Suppressor macrophage (primary cell): ENCODE measurements at regions not wholly inside any gene's neighbourhood (a gene's known extent, or its start where the extent isn't known, plus 50 kb on each side); places are given as distances from the start of the nearest gene placed in this dataset.

Experiments
- DNase-seq, 4 experiments: peaks; one replicate each; pipeline ENCODE4 v3.0.0-alpha.2; 2020 to 2022

DNA sequence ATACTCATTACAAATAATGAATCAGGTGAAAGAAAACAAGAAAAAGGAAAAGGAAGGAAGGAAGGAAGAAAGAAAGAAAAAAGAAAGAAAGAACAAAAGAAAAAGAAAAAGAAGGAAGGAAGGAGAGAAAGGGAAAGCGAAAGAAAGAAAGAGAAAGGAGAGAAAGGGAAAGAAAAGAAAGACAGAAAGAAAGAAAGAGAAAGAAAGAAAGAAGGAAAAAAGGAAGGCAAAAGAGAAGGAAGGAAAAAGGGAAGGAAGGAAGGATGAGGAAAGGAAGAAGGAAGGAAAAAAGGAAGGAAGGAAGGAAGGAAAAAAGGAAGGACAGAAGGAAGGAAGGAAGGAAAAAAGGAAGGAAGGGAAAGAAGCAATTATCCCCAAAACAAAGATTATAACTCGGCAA lies 1460.4 kb upstream of the PIK3C3 start:
- DNase-seq, result no peak

GRCh38 chr18:40493316-40493715 lies 1461.7 kb upstream of the PIK3C3 start:
- DNase-seq, result no peak

DNA sequence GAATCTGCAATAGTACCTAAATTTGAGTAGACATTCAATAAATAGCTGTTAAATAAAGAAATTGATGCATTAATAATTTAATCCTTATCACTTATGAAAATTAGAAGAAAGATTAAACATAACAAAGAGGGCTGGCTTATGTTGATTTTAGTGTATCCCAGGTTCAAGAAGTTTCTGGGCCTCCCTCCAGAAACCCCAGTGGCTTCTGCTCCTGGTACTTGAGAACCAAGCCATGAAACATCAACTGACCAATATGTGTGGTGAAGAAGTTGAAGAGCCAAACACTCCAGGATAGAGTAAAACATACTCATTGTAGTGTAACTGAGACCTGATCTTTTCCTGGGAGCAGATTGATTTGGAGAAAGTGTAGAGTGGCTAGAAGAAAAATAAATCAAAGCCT lies 1465.7 kb upstream of the PIK3C3 start:
- no peak for DNase-seq

GRCh38 chr18:40485318-40485717 lies 1469.7 kb upstream of the PIK3C3 start:
- DNase-seq, result no peak

DNA sequence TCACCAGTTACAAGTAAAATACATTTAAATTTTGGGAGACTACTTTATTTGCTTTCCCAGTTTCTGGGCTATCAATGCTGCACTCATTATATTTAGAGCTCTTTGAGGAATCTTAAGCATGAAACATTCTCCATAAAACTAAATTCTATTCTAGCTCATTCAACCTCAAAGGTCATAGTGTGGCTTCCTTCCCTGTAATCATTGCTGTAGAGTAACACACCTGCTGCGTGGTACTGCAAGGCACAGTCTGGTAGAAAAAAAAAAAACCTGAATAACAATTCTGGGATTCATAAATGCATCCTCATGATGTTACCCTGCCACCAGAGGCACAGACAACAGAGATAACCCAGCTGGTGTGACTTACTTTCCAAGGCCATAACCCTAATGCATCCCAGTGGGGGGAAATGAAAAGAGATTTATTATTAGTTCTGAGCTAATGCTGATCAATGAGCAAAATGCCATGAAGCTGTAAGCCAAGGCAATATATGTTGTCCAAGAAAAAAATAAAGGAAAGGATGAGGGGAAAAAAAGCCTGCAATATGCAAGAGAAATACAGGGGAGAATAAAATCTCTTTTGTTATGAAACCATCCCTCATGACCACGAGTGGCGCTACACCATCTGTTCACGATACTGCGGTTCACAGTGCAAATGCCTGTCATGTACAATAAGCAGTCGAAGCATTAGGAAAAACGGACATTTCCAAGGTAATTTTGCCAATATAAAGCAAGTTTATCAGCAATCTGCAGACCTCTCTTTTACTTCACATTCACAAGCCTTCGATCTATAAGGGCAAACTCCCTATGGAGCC lies 1481.6 kb upstream of the PIK3C3 start:
- DNase-seq, result no peak

GRCh38 chr18:40470723-40471122 lies 1484.3 kb upstream of the PIK3C3 start:
- DNase-seq, result no peak

DNA sequence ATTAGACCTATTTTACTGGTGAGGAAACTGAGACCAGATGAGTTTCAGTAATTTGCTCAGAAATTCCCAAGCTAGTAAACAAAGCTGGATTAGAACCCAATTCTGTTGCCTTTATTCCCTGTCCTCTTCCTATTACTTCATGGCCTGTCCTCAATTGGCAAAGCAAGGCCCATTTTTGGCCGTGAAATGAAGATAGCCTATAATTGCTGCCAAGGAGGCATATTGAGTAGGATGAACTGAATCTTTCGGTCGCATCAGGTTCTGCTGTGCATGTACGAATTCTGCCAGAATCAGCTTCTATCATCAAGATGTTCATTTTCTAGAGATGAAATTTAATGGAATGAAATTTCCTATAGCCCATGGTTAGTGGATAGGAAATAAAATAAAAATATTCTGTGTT lies 1485.2 kb upstream of the PIK3C3 start:
- no peak for DNase-seq

DNA sequence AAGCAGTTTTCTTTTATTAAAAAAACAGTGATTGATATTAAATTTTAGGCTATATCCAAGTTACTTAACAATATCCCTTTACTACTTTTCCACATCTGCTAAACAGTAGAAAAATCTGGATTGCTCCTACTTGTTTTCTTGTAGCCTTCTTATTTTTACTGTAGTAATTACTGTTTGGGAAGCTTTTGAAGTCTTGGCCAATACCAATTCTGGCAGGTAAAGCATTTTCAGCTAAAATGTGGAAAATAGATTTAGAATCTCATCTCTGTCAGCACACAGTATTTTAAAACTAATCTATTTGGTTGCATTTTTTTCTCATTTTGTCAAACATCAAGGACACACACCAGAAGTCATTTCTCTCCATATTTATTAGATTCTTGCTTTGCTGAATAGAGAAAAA lies 1485.7 kb upstream of the PIK3C3 start:
- DNase-seq, result no peak

DNA sequence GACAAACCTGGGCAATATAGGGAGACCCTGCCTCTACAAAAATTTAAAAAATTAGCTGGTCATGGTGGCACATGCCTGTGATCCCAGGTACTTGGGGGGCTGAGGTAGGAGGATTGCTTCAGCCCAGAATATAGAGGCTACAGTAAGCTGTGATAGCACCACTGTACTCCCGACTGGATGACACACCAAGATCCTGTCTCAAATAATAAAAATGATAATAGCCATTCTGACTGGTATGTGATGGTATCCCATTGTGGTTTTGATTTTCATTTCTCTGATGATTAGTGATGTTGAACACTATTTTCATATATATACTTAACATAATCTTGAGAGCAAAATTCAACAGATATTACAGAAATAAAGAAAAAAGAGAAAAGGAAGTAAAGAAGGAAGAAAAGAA lies 1491.0 kb upstream of the PIK3C3 start:
- DNase-seq, result no peak

DNA sequence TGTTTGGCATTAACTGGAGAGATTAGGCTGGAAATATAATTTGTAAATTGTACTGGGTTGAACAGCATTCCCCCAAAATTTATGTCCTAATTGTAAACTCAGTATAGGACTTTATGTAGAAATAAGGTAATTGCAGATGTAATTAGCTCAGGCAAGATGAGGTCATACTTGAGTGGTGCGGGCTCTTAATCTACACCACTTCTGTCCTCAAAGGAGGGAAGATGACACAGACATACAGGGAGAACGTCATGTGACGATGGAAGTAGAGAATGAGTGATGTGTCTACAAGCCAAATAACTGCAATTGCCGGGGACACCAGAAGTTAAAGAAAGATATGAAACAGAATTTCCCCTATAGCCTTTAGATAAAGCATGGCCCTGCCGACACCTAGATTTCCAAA lies 1501.1 kb upstream of the PIK3C3 start:
- DNase-seq, result no peak

GRCh38 chr18:40452599-40452998 lies 1502.4 kb upstream of the PIK3C3 start:
- DNase-seq, result no peak

- no peak for DNase-seq
These were observed 1504.3 kb upstream of the PIK3C3 start for GRCh38 chr18:40450751-40451150.

- DNase-seq, result no peak
These were observed 1507.2 kb upstream of the PIK3C3 start for GRCh38 chr18:40447820-40448219.

DNA sequence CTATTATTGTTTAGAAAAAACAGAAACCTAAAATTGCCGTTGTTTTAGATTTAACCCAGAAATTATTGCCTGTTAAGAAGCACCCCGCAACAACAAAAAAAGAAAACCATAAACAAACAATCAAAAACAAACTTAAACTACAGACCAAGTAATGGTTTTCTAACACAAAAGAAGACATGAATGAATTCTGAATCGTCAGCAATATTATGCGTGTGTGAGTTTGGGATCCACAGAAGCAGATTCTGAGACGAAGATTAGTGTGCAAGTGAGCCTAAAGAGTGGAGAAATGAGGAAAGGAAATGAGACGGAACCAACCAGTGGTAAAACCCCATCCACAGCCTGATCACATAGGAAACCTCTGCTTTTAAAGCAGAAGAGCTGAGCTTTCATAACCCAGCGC lies 1514.9 kb upstream of the PIK3C3 start:
- no peak for DNase-seq

DNA sequence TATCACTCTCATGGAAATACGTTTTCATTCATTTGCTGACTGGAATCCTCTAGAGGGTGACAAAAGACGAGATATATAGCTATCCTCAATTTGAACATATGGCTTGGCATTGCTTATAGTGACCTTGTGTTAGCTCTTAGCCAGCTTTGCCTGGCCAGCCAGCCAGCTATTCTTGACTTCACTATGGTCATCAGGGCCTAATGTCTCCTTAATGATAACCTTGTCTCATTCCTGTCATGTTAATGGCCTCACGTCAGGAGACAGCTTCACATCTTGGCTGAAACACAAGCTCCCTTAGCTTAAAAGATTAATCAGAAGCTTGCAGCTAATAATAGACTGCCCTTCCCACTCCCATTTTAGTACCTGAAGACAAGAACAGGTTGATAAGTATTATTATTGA lies 1517.5 kb upstream of the PIK3C3 start:
- no peak for DNase-seq

GRCh38 chr18:40431071-40431985 lies 1523.7 kb upstream of the PIK3C3 start:
- no peak for DNase-seq

- no peak for DNase-seq
These were observed 1531.7 kb upstream of the PIK3C3 start for GRCh38 chr18:40423291-40423690.

GRCh38 chr18:40420675-40421074 lies 1534.4 kb upstream of the PIK3C3 start:
- DNase-seq, result no peak

GRCh38 chr18:40417501-40417900 lies 1537.5 kb upstream of the PIK3C3 start:
- no peak for DNase-seq

- no peak for DNase-seq
These were observed 1539.2 kb upstream of the PIK3C3 start for GRCh38 chr18:40415821-40416220.

DNA sequence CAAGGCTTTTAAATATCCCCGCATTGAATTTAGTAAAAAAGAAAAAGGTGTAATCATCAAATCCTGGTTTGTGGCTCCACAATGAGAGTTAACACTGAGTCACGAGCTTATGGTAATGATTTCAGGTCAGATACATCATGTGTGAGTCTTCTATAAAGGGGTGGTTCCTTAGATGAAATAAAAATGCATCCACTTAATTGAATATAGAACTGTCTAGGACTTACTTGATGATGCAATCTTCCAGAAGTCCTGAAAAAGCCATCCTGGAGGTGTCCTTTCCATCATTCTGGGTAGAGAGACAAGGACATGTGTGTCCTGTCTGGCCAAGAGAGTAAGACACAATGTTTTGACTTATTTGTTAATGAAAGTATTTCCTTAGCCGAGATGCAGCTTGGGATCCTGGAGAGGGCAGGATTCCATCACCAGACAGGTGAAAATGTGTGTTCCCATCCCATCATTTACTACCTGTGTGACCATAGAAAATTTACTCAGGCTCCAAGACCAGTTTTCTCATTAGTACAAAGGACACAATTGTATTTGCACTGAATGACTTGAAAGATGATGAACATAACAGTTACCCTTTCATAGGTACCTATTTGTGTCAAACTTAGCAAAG lies 1539.8 kb upstream of the PIK3C3 start:
- DNase-seq, result no peak

GRCh38 chr18:40414155-40414754 lies 1540.8 kb upstream of the PIK3C3 start:
- no peak for DNase-seq

- DNase-seq, result no peak
These were observed 1541.9 kb upstream of the PIK3C3 start for GRCh38 chr18:40413160-40413559.
